ENCODE measurements at regions not wholly inside any gene's neighbourhood (a gene's known extent, or its start where the extent isn't known, plus 50 kb on each side); places are given as distances from the start of the nearest gene placed in this dataset.

- no peak for TF ChIP-seq CTCF (IDR thresholded peaks at IDR 0.05)
- TF ChIP-seq POLR2A (IDR thresholded peaks at IDR 0.05) = no peak
Measured at GRCh38 chr6:98566126-98566525, 268.2 kb upstream of the POU3F2 start.
